ENCODE measurements at regions not wholly inside any gene's neighbourhood (a gene's known extent, or its start where the extent isn't known, plus 50 kb on each side); places are given as distances from the start of the nearest gene placed in this dataset.

DNA sequence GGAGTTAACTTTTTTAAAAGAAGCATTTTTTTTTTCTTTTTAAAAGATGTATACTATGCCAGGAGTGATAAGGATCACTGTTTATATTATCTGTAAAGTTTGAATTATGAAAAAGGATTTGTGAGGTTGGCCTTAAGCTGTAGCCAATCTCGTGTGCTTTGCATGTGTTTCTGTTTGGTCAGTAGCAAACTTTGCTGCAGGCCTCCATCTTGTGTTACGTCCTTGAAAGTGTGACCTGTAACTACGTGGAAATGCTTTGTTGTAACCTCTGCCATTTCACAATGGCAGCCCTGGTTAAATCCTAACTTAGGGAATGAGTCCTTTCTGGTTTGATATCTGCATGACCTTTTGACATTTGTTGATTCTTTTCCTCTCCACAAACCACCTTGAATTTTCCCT is 1345.6 kb downstream of the NSUN3 start:
- no peak overlapping the region for H2AFZ ChIP-seq (ENCODE audit: low read length)
- no peaks in the 10 kb centered on the region for H4K20me1 ChIP-seq (ENCODE audit: insufficient read depth, low read length)
- H3K4me3 ChIP-seq (ENCODE audit: insufficient read depth, low read length) = no peak overlapping the region
- H3K79me2 ChIP-seq (ENCODE audit: insufficient read depth, low read length) = no peaks in the 10 kb centered on the region
- no peaks in the 10 kb centered on the region for H3K4me1 ChIP-seq (ENCODE audit: insufficient read depth, low read length)
- no peak for DNase-seq (ENCODE audit: insufficient read length, low spot score, missing footprints)
- H3K9me3 ChIP-seq (ENCODE audit: low read depth, low read length) = peaks cover 5% of the 10 kb centered on the region
- H3K4me2 ChIP-seq (ENCODE audit: insufficient read depth, low read length) = no peak overlapping the region
- H3K27ac ChIP-seq (ENCODE audit: low read depth, low read length) = no peak overlapping the region
- no peaks in the 10 kb centered on the region for H3K27me3 ChIP-seq (ENCODE audit: insufficient read depth, low read length)
- H3K36me3 ChIP-seq (ENCODE audit: insufficient read depth, low read length) = no peaks in the 10 kb centered on the region
- TF ChIP-seq, protein P1, sequence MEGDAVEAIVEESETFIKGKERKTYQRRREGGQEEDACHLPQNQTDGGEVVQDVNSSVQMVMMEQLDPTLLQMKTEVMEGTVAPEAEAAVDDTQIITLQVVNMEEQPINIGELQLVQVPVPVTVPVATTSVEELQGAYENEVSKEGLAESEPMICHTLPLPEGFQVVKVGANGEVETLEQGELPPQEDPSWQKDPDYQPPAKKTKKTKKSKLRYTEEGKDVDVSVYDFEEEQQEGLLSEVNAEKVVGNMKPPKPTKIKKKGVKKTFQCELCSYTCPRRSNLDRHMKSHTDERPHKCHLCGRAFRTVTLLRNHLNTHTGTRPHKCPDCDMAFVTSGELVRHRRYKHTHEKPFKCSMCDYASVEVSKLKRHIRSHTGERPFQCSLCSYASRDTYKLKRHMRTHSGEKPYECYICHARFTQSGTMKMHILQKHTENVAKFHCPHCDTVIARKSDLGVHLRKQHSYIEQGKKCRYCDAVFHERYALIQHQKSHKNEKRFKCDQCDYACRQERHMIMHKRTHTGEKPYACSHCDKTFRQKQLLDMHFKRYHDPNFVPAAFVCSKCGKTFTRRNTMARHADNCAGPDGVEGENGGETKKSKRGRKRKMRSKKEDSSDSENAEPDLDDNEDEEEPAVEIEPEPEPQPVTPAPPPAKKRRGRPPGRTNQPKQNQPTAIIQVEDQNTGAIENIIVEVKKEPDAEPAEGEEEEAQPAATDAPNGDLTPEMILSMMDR (IDR thresholded peaks at IDR 0.05; ENCODE audit: extremely low read depth, low read depth, low read length) = no peak

GRCh38 chr3:95418251-95418650 is 1355.4 kb downstream of the NSUN3 start:
- H3K4me1 ChIP-seq (ENCODE audit: insufficient read depth, low read length) = no peaks in the 10 kb centered on the region
- H3K36me3 ChIP-seq (ENCODE audit: insufficient read depth, low read length) = no peaks in the 10 kb centered on the region
- no peaks in the 10 kb centered on the region for H4K20me1 ChIP-seq (ENCODE audit: insufficient read depth, low read length)
- TF ChIP-seq, protein P1 (IDR thresholded peaks at IDR 0.05; ENCODE audit: extremely low read depth, low read depth, low read length) = no peak
- no peak overlapping the region for H3K4me3 ChIP-seq (ENCODE audit: insufficient read depth, low read length)
- no peaks in the 10 kb centered on the region for H3K27me3 ChIP-seq (ENCODE audit: insufficient read depth, low read length)
- DNase-seq (ENCODE audit: insufficient read length, low spot score, missing footprints) = no peak
- H3K79me2 ChIP-seq (ENCODE audit: insufficient read depth, low read length) = no peaks in the 10 kb centered on the region
- no peaks in the 10 kb centered on the region for H3K9me3 ChIP-seq (ENCODE audit: low read depth, low read length)
- no peak overlapping the region for H2AFZ ChIP-seq (ENCODE audit: low read length)
- H3K27ac ChIP-seq (ENCODE audit: low read depth, low read length) = no peak overlapping the region
- no peak overlapping the region for H3K4me2 ChIP-seq (ENCODE audit: insufficient read depth, low read length)

GRCh38 chr3:95424279-95424678 is 1361.4 kb downstream of the NSUN3 start:
- DNase-seq (ENCODE audit: insufficient read length, low spot score, missing footprints) = no peak
- Histone ChIP-seq H3K79me2 (ENCODE audit: insufficient read depth, low read length) (no peaks in the 10 kb centered on the region), H3K36me3 (ENCODE audit: insufficient read depth, low read length) (no peaks in the 10 kb centered on the region), H2AFZ (ENCODE audit: low read length) (no peak overlapping the region), H3K27me3 (ENCODE audit: insufficient read depth, low read length) (no peaks in the 10 kb centered on the region), H3K9me3 (ENCODE audit: low read depth, low read length) (no peaks in the 10 kb centered on the region), H4K20me1 (ENCODE audit: insufficient read depth, low read length) (no peaks in the 10 kb centered on the region), H3K4me1 (ENCODE audit: insufficient read depth, low read length) (no peaks in the 10 kb centered on the region), H3K27ac (ENCODE audit: low read depth, low read length) (no peak overlapping the region), H3K4me2 (ENCODE audit: insufficient read depth, low read length) (no peak overlapping the region), H3K4me3 (ENCODE audit: insufficient read depth, low read length) (no peak overlapping the region)
- TF ChIP-seq, protein P1 (IDR thresholded peaks at IDR 0.05; ENCODE audit: extremely low read depth, low read depth, low read length) = no peak

- Histone ChIP-seq H4K20me1 (ENCODE audit: insufficient read depth, low read length) (no peaks in the 10 kb centered on the region), H3K27me3 (ENCODE audit: insufficient read depth, low read length) (no peaks in the 10 kb centered on the region), H3K27ac (ENCODE audit: low read depth, low read length) (no peak overlapping the region), H3K36me3 (ENCODE audit: insufficient read depth, low read length) (no peaks in the 10 kb centered on the region), H3K9me3 (ENCODE audit: low read depth, low read length) (peaks cover 1% of the 10 kb centered on the region), H2AFZ (ENCODE audit: low read length) (no peak overlapping the region), H3K4me1 (ENCODE audit: insufficient read depth, low read length) (no peaks in the 10 kb centered on the region), H3K4me3 (ENCODE audit: insufficient read depth, low read length) (no peak overlapping the region), H3K4me2 (ENCODE audit: insufficient read depth, low read length) (no peak overlapping the region), H3K79me2 (ENCODE audit: insufficient read depth, low read length) (no peaks in the 10 kb centered on the region)
- DNase-seq (ENCODE audit: insufficient read length, low spot score, missing footprints) = no peak
- TF ChIP-seq, protein P1 (IDR thresholded peaks at IDR 0.05; ENCODE audit: extremely low read depth, low read depth, low read length) = no peak
These were observed 1371.6 kb downstream of the NSUN3 start for GRCh38 chr3:95434491-95434890.

Data from osteoblast (primary cell).